HL-60 (cell line): ENCODE measurements at regions not wholly inside any gene's neighbourhood (a gene's known extent, or its start where the extent isn't known, plus 50 kb on each side); places are given as distances from the start of the nearest gene placed in this dataset.

ENCODE experiments used
- DNase-seq, 2 experiments: peaks; one replicate each; pipeline ENCODE4 v3.0.0-alpha.2; 2010 to 2020; ENCODE audit warnings: low read depth in 1 of 2, low spot score in 1 of 2
- H3K27ac ChIP-seq: fragments of 250-450 bp; sonication (Bioruptor Pico); replicated peaks from 2 replicates; pipeline ENCODE4 v1.5.1; 2020; ENCODE audit warnings: mild to moderate bottlenecking, moderate library complexity
- H3K27me3 ChIP-seq: fragments of 250-450 bp; sonication (Bioruptor Pico); 2 replicates; pipeline ENCODE4 v1.5.1; 2021; ENCODE audit warnings: mild to moderate bottlenecking, moderate library complexity; ENCODE audit not compliant: insufficient read depth, poor library complexity, severe bottlenecking
- H3K4me3 ChIP-seq: replicated peaks from 2 replicates; pipeline ENCODE4 v1.5.1; 2011; ENCODE audit warnings: mild to moderate bottlenecking, control low read depth, low read length; ENCODE audit not compliant: insufficient read depth
- GABPA ChIP-seq: IDR thresholded peaks from 2 replicates; pipeline ENCODE4 v1.6.1; 2012; ENCODE audit warnings: low read depth
- POLR2AphosphoS5 ChIP-seq: IDR thresholded peaks from 2 replicates; pipeline ENCODE4 v1.6.1; 2012; ENCODE audit warnings: low read depth
- SPI1 ChIP-seq: IDR thresholded peaks from 2 replicates; pipeline ENCODE4 v1.6.1; 2012; ENCODE audit warnings: low read depth, mild to moderate bottlenecking, borderline replicate concordance
- TF ChIP-seq, protein P1 (sequence below): IDR thresholded peaks from one replicate; pipeline ENCODE4 v1.5.1; 2011; ENCODE audit warnings: low read length, control low read depth, inconsistent platforms; ENCODE audit not compliant: insufficient read depth
- TF ChIP-seq, protein P2 (sequence below): IDR thresholded peaks from 2 replicates; pipeline ENCODE4 v1.6.1; 2012; ENCODE audit warnings: low read depth; ENCODE audit not compliant: insufficient replicate concordance

DNA sequence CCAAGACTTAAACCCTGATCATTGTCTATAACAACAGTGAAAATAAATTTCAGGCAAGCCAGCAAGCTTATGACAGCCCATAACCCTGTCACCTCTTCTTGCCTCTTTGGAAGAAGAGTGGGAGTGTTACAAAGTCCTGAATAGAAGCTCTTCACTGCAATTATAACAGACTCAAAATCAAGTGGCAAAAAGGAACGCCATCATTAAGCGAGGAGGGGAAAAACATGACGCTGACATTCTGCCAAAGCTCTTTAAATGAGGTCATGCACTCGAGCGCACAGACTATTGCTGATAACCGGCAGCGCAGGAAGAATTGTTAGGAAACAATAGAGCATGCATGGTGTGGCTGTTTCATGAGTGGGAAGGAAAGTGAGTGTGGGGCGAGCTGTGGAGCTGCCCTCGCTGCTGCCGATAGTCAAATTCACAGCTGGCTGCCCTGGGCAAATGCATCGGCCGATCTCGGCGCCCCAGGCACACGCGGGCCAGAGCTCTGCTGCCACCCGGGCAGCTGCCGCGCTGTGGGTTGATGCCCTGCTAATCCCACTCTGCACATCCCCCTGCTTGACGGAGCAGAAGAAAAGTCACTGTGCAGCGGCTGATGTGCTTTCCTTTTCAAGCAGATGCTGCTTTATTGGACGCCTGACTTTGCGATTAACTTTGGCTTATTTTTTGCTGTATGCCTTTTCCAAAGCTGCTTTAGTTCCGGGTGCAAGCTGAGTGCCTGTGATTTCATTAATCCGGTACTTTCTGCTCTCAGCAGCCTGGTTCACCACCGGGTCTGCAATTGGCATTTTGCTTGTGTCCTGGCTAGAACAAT lies 102.4 kb upstream of the ST6GALNAC5 start:
- Histone ChIP-seq H3K27ac (no peak overlapping the region), H3K4me3 (no peak overlapping the region), H3K27me3 (no peaks in the 10 kb centered on the region)
- TF ChIP-seq GABPA = no peak
- TF ChIP-seq, protein P1, sequence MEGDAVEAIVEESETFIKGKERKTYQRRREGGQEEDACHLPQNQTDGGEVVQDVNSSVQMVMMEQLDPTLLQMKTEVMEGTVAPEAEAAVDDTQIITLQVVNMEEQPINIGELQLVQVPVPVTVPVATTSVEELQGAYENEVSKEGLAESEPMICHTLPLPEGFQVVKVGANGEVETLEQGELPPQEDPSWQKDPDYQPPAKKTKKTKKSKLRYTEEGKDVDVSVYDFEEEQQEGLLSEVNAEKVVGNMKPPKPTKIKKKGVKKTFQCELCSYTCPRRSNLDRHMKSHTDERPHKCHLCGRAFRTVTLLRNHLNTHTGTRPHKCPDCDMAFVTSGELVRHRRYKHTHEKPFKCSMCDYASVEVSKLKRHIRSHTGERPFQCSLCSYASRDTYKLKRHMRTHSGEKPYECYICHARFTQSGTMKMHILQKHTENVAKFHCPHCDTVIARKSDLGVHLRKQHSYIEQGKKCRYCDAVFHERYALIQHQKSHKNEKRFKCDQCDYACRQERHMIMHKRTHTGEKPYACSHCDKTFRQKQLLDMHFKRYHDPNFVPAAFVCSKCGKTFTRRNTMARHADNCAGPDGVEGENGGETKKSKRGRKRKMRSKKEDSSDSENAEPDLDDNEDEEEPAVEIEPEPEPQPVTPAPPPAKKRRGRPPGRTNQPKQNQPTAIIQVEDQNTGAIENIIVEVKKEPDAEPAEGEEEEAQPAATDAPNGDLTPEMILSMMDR = no peak
- TF ChIP-seq, protein P2, sequence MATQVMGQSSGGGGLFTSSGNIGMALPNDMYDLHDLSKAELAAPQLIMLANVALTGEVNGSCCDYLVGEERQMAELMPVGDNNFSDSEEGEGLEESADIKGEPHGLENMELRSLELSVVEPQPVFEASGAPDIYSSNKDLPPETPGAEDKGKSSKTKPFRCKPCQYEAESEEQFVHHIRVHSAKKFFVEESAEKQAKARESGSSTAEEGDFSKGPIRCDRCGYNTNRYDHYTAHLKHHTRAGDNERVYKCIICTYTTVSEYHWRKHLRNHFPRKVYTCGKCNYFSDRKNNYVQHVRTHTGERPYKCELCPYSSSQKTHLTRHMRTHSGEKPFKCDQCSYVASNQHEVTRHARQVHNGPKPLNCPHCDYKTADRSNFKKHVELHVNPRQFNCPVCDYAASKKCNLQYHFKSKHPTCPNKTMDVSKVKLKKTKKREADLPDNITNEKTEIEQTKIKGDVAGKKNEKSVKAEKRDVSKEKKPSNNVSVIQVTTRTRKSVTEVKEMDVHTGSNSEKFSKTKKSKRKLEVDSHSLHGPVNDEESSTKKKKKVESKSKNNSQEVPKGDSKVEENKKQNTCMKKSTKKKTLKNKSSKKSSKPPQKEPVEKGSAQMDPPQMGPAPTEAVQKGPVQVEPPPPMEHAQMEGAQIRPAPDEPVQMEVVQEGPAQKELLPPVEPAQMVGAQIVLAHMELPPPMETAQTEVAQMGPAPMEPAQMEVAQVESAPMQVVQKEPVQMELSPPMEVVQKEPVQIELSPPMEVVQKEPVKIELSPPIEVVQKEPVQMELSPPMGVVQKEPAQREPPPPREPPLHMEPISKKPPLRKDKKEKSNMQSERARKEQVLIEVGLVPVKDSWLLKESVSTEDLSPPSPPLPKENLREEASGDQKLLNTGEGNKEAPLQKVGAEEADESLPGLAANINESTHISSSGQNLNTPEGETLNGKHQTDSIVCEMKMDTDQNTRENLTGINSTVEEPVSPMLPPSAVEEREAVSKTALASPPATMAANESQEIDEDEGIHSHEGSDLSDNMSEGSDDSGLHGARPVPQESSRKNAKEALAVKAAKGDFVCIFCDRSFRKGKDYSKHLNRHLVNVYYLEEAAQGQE = no peak
- no peak for TF ChIP-seq SPI1
- no peak for TF ChIP-seq POLR2AphosphoS5
- DNase-seq = no peak

DNA sequence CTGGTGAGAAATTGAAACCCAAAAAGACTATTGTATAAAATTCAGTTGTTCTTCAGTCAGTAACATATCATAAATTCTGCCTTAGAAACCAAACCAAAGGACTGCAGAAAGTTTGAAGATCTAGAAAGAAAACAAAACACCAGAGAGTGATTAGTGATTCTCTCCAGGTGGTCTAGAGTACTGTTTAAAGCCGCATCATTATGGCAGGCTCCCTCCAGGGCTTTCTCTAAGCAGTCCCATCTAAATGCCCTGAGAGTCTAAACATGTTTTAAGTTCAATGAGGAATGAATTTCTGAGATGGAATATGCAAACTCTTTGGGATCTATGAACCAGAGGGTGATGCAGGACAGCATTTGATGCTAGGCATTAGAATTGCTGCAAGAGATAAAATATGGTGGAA lies 100.9 kb upstream of the ST6GALNAC5 start:
- no peak overlapping the region for H3K4me3 ChIP-seq
- TF ChIP-seq, protein P1 = no peak
- DNase-seq = no peak
- H3K27me3 ChIP-seq = no peaks in the 10 kb centered on the region
- H3K27ac ChIP-seq = no peak overlapping the region

DNA sequence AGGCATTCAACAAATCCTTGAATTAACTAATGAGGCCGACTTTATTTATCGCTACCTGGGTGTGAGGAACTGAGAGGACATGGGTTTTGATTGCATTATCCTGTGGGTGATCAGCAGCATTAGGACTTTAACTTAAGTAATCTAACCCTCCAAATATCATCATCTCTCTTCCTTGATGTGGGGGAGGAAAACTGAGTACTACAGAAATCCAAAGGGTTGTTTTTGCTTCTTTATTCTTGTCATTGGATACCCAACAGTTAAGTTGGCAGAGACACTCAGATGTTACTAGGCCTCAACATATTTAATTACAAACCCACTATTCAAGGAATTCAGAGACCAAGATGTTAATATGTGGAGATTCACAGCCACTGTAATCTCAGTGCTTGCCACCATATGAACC lies 97.4 kb upstream of the ST6GALNAC5 start:
- Histone ChIP-seq H3K27me3 (no peaks in the 10 kb centered on the region), H3K4me3 (no peak overlapping the region), H3K27ac (no peak overlapping the region)
- TF ChIP-seq SPI1 = no peak
- TF ChIP-seq, protein P2 = no peak
- TF ChIP-seq, protein P1 = no peak
- TF ChIP-seq GABPA = no peak
- no peak for TF ChIP-seq POLR2AphosphoS5
- no peak for DNase-seq

DNA sequence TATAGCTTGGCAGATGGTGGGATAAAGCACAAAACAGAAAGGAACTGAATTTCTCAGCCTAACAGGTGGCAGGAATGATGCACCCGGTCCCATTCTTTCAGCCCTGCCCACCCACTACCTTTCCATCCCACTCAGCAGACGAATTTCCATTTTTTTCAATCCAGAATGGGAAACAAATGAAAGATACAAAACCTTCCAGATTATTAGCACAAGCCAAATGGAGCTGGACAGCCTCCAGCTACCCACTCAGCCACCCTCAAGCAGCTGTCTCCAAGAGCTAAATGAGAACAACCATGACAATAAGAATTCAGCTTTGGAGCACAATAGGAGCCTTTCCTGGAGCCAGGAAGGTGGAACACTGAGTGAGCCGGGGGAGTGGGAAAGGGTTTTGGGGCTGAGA lies 96.3 kb upstream of the ST6GALNAC5 start:
- no peak overlapping the region for H3K27ac ChIP-seq
- H3K4me3 ChIP-seq = no peak overlapping the region

More for the DNA sequence above, 96.3 kb upstream of the ST6GALNAC5 start:
- no peak for DNase-seq
- H3K27me3 ChIP-seq = no peaks in the 10 kb centered on the region
- TF ChIP-seq, protein P2 = no peak
- no peak for TF ChIP-seq SPI1
- TF ChIP-seq, protein P1 = no peak
- no peak for TF ChIP-seq GABPA
- no peak for TF ChIP-seq POLR2AphosphoS5
